H1 (cell line): ENCODE measurements at regions not wholly inside any gene's neighbourhood (a gene's known extent, or its start where the extent isn't known, plus 50 kb on each side); places are given as distances from the start of the nearest gene placed in this dataset.
"Not testable (repeated sequence)": the region's sequence is repeated elsewhere in the genome, so short reads cannot be mapped to it uniquely, and the experiment has no call there.

Source experiments
- CTCF ChIA-PET: fragments of 300-600 bp; sonication (Branson Sonifier 250); formaldehyde crosslinking; loops from one replicate; lab custom pipeline; 2021; ENCODE audit not compliant: partially characterized antibody; lab: Charles Lee
- POLR2A ChIA-PET: fragments of 300-600 bp; sonication (Branson Sonifier 250); formaldehyde crosslinking; loops from one replicate; lab custom pipeline; 2021; ENCODE audit warnings: inconsistent platforms; ENCODE audit not compliant: partially characterized antibody; lab: Charles Lee
- DNase-seq, 2 experiments: peaks; one replicate each; pipeline versions ENCODE4 v3.0.0 to v3.0.0-alpha.2; 2010 to 2022; ENCODE audit warnings: low spot score in 2 of 2, low read depth in 1 of 2, mixed read lengths in 1 of 2
- FAIRE-seq: peaks from 2 replicates; lab custom pipeline; 2011; peaks lifted over from hg19 to GRCh38; lab: Jason Lieb, UNC
- H2AFZ ChIP-seq: 2 replicates; pipeline ENCODE4 v1.8.1; 2012; ENCODE audit warnings: low read length, inconsistent platforms
- H2AK5ac ChIP-seq: 2 replicates; pipeline ENCODE4 v1.6.1; 2013; ENCODE audit warnings: low read depth, low read length
- H2BK120ac ChIP-seq: replicated peaks from 2 replicates; pipeline ENCODE3; 2013; ENCODE audit warnings: low read depth, low read length, inconsistent platforms
- H2BK12ac ChIP-seq: 2 replicates; pipeline ENCODE4 v1.6.1; 2013; ENCODE audit warnings: low read depth, low read length
- H2BK15ac ChIP-seq: 2 replicates; pipeline ENCODE4 v1.6.1; 2013; ENCODE audit warnings: low read length
- H2BK20ac ChIP-seq: 2 replicates; pipeline ENCODE4 v1.6.1; 2013; ENCODE audit warnings: low read length
- H2BK5ac ChIP-seq: 2 replicates; pipeline ENCODE4 v1.6.1; 2013; ENCODE audit warnings: low read depth, low read length
- H3K14ac ChIP-seq: 2 replicates; pipeline ENCODE4 v1.6.1; 2013; ENCODE audit warnings: inconsistent platforms; ENCODE audit not compliant: insufficient read length
- H3K18ac ChIP-seq: 2 replicates; pipeline ENCODE4 v1.6.1; 2013; ENCODE audit warnings: low read length; ENCODE audit errors: extremely low read depth
- H3K23ac ChIP-seq: 2 replicates; pipeline ENCODE4 v1.6.1; 2013; ENCODE audit warnings: inconsistent platforms; ENCODE audit not compliant: insufficient read length
- H3K23me2 ChIP-seq: 2 replicates; pipeline ENCODE4 v1.6.1; 2013; ENCODE audit warnings: low read depth, low read length
- H3K27ac ChIP-seq: 2 replicates; pipeline ENCODE4 v1.6.1; 2011; ENCODE audit warnings: low read depth, low read length, inconsistent platforms
- H3K27me3 ChIP-seq, 4 experiments: replicated peaks in 1 of 4; 1 replicate in 1 of 4; 2 replicates in 3 of 4; pipeline versions ENCODE4 v1.6.1 to v1.8.1; 2011 to 2013; ENCODE audit warnings: low read length in 3 of 4, mild to moderate bottlenecking in 3 of 4, inconsistent platforms in 2 of 4, mixed read lengths in 2 of 4, moderate library complexity in 1 of 4; ENCODE audit not compliant: control insufficient read depth in 3 of 4, insufficient read depth in 3 of 4; ENCODE audit errors: extremely low read depth in 1 of 4
- H3K36me3 ChIP-seq, 4 experiments: 2 replicates each; pipeline versions ENCODE4 v1.6.1 to v1.8.1; 2011 to 2013; ENCODE audit warnings: mild to moderate bottlenecking in 4 of 4, low read length in 3 of 4, moderate library complexity in 2 of 4, control low read depth in 1 of 4, inconsistent platforms in 1 of 4; ENCODE audit not compliant: insufficient read depth in 4 of 4, control insufficient read depth in 2 of 4
- H3K4ac ChIP-seq: replicated peaks from 2 replicates; pipeline ENCODE3; 2013; ENCODE audit warnings: low read length, low read depth, mixed read lengths, inconsistent platforms; ENCODE audit not compliant: insufficient read length
- H3K4me1 ChIP-seq, 4 experiments: replicated peaks in 1 of 4; 1 replicate in 1 of 4; 2 replicates in 3 of 4; pipeline versions ENCODE4 v1.6.1 to v1.8.1; 2011 to 2013; ENCODE audit warnings: low read length in 3 of 4, inconsistent platforms in 2 of 4, mixed read lengths in 1 of 4; ENCODE audit not compliant: insufficient read depth in 4 of 4, control insufficient read depth in 3 of 4
- H3K4me2 ChIP-seq, 2 experiments: 2 replicates each; pipeline versions ENCODE4 v1.6.1 to v1.8.1; 2011 to 2013; ENCODE audit warnings: low read depth in 2 of 2, low read length in 2 of 2, control low read depth in 1 of 2, inconsistent platforms in 1 of 2, mild to moderate bottlenecking in 1 of 2; ENCODE audit not compliant: insufficient read depth in 1 of 2
- H3K4me3 ChIP-seq, 4 experiments: fragments of 200-600, 300-600 bp in 1 of 4; sonication (generic), shearing (Covaris generic), sonication (Bioruptor Twin) in 1 of 4; 2 replicates each; pipeline versions ENCODE4 v1.5.1 to v1.8.1; 2011 to 2016; ENCODE audit warnings: low read length in 4 of 4, low read depth in 3 of 4, control low read depth in 2 of 4, inconsistent platforms in 2 of 4, mild to moderate bottlenecking in 2 of 4, mixed read lengths in 1 of 4, moderate library complexity in 1 of 4; ENCODE audit not compliant: insufficient read depth in 2 of 4; ENCODE audit errors: extremely low read depth in 1 of 4
- H3K56ac ChIP-seq: replicated peaks from 2 replicates; pipeline ENCODE3; 2013; ENCODE audit warnings: low read depth, mild to moderate bottlenecking, mixed read lengths, low read length, inconsistent platforms; ENCODE audit not compliant: insufficient read length
- H3K79me1 ChIP-seq: 2 replicates; pipeline ENCODE4 v1.6.1; 2013; ENCODE audit warnings: low read depth, low read length, control low read depth
- H3K79me2 ChIP-seq, 2 experiments: 2 replicates each; pipeline versions ENCODE4 v1.6.1 to v1.8.1; 2012 to 2013; ENCODE audit warnings: low read length in 2 of 2, mild to moderate bottlenecking in 2 of 2, inconsistent platforms in 1 of 2; ENCODE audit not compliant: insufficient read depth in 2 of 2, control insufficient read depth in 1 of 2
- H3K9ac ChIP-seq, 4 experiments: replicated peaks in 1 of 4; 1 replicate in 1 of 4; 2 replicates in 3 of 4; pipeline versions ENCODE4 v1.6.1 to v1.8.1; 2011 to 2013; ENCODE audit warnings: low read depth in 3 of 4, low read length in 3 of 4, control low read depth in 2 of 4, mild to moderate bottlenecking in 2 of 4, moderate library complexity in 2 of 4, inconsistent platforms in 1 of 4; ENCODE audit errors: extremely low read depth in 1 of 4
- H3K9me3 ChIP-seq, 2 experiments: 2 replicates each; pipeline versions ENCODE4 v1.6.1 to v1.8.1; 2012 to 2013; ENCODE audit warnings: mild to moderate bottlenecking in 2 of 2, moderate library complexity in 2 of 2, control low read depth in 1 of 2, inconsistent platforms in 1 of 2, low read depth in 1 of 2, low read length in 1 of 2, mixed read lengths in 1 of 2; ENCODE audit not compliant: insufficient read depth in 2 of 2
- H4K20me1 ChIP-seq, 2 experiments: replicated peaks in 1 of 2; 2 replicates each; pipeline versions ENCODE3 to v1.8.1; 2011 to 2013; ENCODE audit warnings: inconsistent platforms in 2 of 2, low read length in 2 of 2, mild to moderate bottlenecking in 1 of 2; ENCODE audit not compliant: insufficient read depth in 2 of 2, control insufficient read depth in 1 of 2
- H4K5ac ChIP-seq: 2 replicates; pipeline ENCODE4 v1.6.1; 2013; ENCODE audit warnings: low read length, low read depth, mixed read lengths, inconsistent platforms; ENCODE audit not compliant: insufficient read length
- H4K8ac ChIP-seq: 2 replicates; pipeline ENCODE4 v1.8.0; 2013; ENCODE audit warnings: mild to moderate bottlenecking, moderate library complexity, low read length, inconsistent platforms; ENCODE audit not compliant: insufficient read depth; ENCODE audit errors: extremely low read depth
- H4K91ac ChIP-seq: replicated peaks from 2 replicates; pipeline ENCODE3; 2013; ENCODE audit warnings: low read length, mixed read lengths, inconsistent platforms; ENCODE audit not compliant: insufficient read length
- WGBS, 2 experiments: shearing (Covaris generic) in 1 of 2; methylation state at CpG; one replicate each; pipeline versions ENCODE4 v1.1.6 to v1.1.7; 2013 to 2015; ENCODE audit warnings: low lambda C conversion rate in 2 of 2, mixed read lengths in 2 of 2, inconsistent platforms in 1 of 2, low coverage in 1 of 2, missing lambda C conversion rate in 1 of 2; ENCODE audit not compliant: insufficient replicate concordance in 2 of 2, insufficient coverage in 1 of 2, insufficient read length in 1 of 2; ENCODE audit errors: extremely low coverage in 1 of 2, missing lambda C conversion rate in 1 of 2; 5-methylcytosine and 5-hydroxymethylcytosine counted together

DNA sequence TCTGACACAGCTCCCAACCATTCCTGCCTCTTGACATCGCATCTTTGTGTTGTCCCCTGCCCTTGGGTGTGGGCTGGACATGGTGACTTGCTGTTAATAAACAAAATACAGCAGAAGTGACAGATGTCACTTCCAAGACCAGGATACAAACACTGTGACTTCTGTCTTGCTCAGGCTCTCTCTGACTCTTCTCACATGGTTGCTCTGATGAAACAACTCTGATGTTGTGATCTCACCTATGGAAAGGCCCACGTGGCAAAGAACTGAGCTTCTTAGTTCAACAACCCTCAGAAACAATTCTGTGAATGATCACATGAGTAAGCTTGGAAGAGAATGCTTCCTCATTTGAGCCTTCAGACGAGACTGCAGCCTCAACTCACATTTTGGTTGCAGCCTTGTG is 94.9 kb downstream of the ARHGAP11B start:
- H3K23ac ChIP-seq, POLR2A ChIA-PET, FAIRE-seq, H2BK12ac ChIP-seq, H4K20me1 ChIP-seq, H3K79me1 ChIP-seq, H2BK120ac ChIP-seq, H3K56ac ChIP-seq, H2BK5ac ChIP-seq, H3K18ac ChIP-seq, H3K4me1 ChIP-seq, H2BK20ac ChIP-seq, H3K27me3 ChIP-seq, H3K36me3 ChIP-seq, H3K79me2 ChIP-seq, H3K4ac ChIP-seq, H3K27ac ChIP-seq, H2BK15ac ChIP-seq, DNase-seq, H2AFZ ChIP-seq, H4K8ac ChIP-seq, H2AK5ac ChIP-seq, H3K23me2 ChIP-seq, H4K91ac ChIP-seq, H3K9ac ChIP-seq, H3K9me3 ChIP-seq, H3K4me2 ChIP-seq, H3K14ac ChIP-seq, H4K5ac ChIP-seq, H3K4me3 ChIP-seq, CTCF ChIA-PET: not testable (repeated sequence)
- 91% methylated on average over 3 of the region's 3 CpGs; no CpG with 5 or more reads in 1 of the 2 experiments for WGBS, 2 experiments

DNA sequence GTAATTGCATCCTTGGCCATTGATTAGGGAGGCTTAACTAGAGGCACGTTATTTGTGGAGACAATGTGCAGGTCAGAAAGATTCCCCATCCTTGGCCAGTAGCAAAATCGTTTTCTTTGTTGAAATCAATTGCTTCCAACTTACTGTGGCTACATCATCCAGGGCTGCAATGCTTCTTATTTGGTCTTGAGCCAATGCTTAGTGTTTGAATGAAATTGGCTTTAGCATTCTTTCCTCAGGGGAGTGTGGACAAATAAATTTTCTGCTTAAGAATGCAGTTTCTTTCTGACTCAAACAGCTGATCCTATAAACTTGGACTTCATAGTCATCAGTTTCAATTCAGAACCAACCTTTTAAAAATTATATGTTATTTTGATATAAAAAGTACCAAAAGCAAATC is 95.6 kb downstream of the ARHGAP11B start:
- POLR2A ChIA-PET, DNase-seq, H3K56ac ChIP-seq, H3K79me1 ChIP-seq, H3K4me2 ChIP-seq, H2BK15ac ChIP-seq, H3K4ac ChIP-seq, H4K5ac ChIP-seq, H2BK12ac ChIP-seq, H4K20me1 ChIP-seq, H3K23me2 ChIP-seq, H2BK120ac ChIP-seq, H3K27ac ChIP-seq, H2BK20ac ChIP-seq, H4K8ac ChIP-seq, H3K9me3 ChIP-seq, CTCF ChIA-PET, H3K79me2 ChIP-seq, H3K18ac ChIP-seq, H3K23ac ChIP-seq, H2AFZ ChIP-seq, H3K14ac ChIP-seq, H2AK5ac ChIP-seq, H4K91ac ChIP-seq, H3K9ac ChIP-seq, H3K4me3 ChIP-seq, FAIRE-seq, H3K27me3 ChIP-seq, H3K36me3 ChIP-seq, H2BK5ac ChIP-seq, H3K4me1 ChIP-seq: not testable (repeated sequence)
- no CpG with 5 or more reads among the region's 2 CpGs for WGBS, 2 experiments
